DOHH2 (cell line): ENCODE measurements at regions not wholly inside any gene's neighbourhood (a gene's known extent, or its start where the extent isn't known, plus 50 kb on each side); places are given as distances from the start of the nearest gene placed in this dataset.

ENCODE experiments used
- H3F3A ChIP-seq: fragments of 200-600 bp; sonication (generic), shearing (Covaris generic); 2 replicates; pipeline ENCODE4 v1.6.0; 2016; ENCODE audit warnings: antibody characterized with exemption, mild to moderate bottlenecking; ENCODE audit not compliant: control insufficient read depth, insufficient read depth
- H3K27ac ChIP-seq: fragments of 200-600 bp; sonication (generic); 2 replicates; pipeline ENCODE4 v1.5.1; 2014; ENCODE audit warnings: low read depth, mild to moderate bottlenecking, low read length, moderate library complexity
- H3K27me3 ChIP-seq: fragments of 200-600 bp; sonication (generic); 2 replicates; pipeline ENCODE4 v1.6.1; 2014; ENCODE audit warnings: mild to moderate bottlenecking, low read length, mixed read lengths; ENCODE audit not compliant: control insufficient read depth
- H3K36me3 ChIP-seq: fragments of 200-600 bp; sonication (generic); 2 replicates; pipeline ENCODE4 v1.6.1; 2014; ENCODE audit warnings: mild to moderate bottlenecking, low read length, moderate library complexity, mixed read lengths; ENCODE audit not compliant: control insufficient read depth
- H3K4me1 ChIP-seq: fragments of 200-600 bp; sonication (generic); 2 replicates; pipeline ENCODE4 v1.6.1; 2014; ENCODE audit warnings: mild to moderate bottlenecking, low read length, mixed read lengths; ENCODE audit not compliant: control insufficient read depth
- H3K4me2 ChIP-seq: fragments of 200-600 bp; sonication (generic); 2 replicates; pipeline ENCODE4 v1.6.0; 2014; ENCODE audit warnings: mild to moderate bottlenecking, low read length, moderate library complexity
- H3K4me3 ChIP-seq: fragments of 200-600 bp; sonication (generic); 2 replicates; pipeline ENCODE4 v1.5.1; 2014; ENCODE audit warnings: mild to moderate bottlenecking, low read length, mixed read lengths
- H3K79me2 ChIP-seq: fragments of 200-600 bp; sonication (generic); 2 replicates; pipeline ENCODE4 v1.6.1; 2014; ENCODE audit warnings: mild to moderate bottlenecking, low read length, mixed read lengths; ENCODE audit not compliant: control insufficient read depth
- H3K9me2 ChIP-seq: fragments of 200-600 bp; sonication (generic); replicated peaks from 2 replicates; pipeline ENCODE4 v1.6.1; 2014; ENCODE audit warnings: mild to moderate bottlenecking, low read length, mixed read lengths; ENCODE audit not compliant: control insufficient read depth
- H3K9me3 ChIP-seq: fragments of 200-600 bp; sonication (generic); 2 replicates; pipeline ENCODE4 v1.6.1; 2014; ENCODE audit warnings: antibody characterized with exemption, low read length, mixed read lengths; ENCODE audit not compliant: control insufficient read depth, insufficient read depth
- H4K20me1 ChIP-seq: fragments of 200-600 bp; sonication (generic); 2 replicates; pipeline ENCODE4 v1.6.0; 2014; ENCODE audit warnings: low read depth, mild to moderate bottlenecking, antibody characterized with exemption, low read length, moderate library complexity; ENCODE audit not compliant: control insufficient read depth, insufficient read depth
- EZH2phosphoT487 ChIP-seq: fragments of 200-600 bp; sonication (generic); IDR thresholded peaks from 2 replicates; pipeline ENCODE4 v1.6.1; 2017; ENCODE audit warnings: borderline replicate concordance, mild to moderate bottlenecking, antibody characterized with exemption, low read length, moderate library complexity, mixed read lengths
- TF ChIP-seq, protein P1 (sequence below): fragments of 200-600 bp; sonication (generic); IDR thresholded peaks from one replicate; pipeline ENCODE4 v1.5.1; 2014; ENCODE audit warnings: antibody characterized with exemption, mild to moderate bottlenecking, low read depth, low read length; ENCODE audit not compliant: poor library complexity, severe bottlenecking

DNA sequence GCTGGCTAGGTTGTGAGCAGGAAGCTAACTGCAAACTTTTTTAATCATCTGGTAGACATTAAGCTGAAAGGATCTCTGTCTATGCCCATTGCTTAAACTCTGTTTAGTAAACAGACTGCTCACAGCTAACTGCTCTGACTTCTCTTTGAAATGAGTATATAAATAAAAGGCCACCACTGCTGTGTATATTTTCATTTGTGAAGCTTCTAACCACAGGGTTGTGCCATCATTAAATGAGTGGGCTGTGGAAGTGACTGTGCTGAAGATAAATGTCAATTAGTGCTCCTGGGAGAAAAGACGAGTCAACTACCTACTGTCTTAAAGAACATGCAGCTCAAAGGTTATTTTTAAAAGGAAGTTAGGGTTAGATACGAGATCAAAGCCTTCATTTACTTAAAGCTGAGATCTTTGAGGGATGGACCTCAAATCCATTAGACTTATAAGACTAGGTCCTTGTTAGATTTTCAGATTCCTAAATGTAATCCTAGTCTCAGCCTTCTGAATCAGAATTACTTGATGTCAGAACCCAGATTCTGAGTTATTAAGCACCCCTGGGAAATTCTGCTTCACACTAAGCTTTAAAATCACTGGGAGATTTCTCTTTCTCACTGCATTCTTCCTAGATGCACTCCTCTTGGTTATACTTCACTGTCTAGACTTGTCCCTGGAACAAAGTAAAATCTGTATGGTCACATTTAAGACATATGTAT lies 213.1 kb upstream of the FLRT2 start:
- TF ChIP-seq, protein P1, sequence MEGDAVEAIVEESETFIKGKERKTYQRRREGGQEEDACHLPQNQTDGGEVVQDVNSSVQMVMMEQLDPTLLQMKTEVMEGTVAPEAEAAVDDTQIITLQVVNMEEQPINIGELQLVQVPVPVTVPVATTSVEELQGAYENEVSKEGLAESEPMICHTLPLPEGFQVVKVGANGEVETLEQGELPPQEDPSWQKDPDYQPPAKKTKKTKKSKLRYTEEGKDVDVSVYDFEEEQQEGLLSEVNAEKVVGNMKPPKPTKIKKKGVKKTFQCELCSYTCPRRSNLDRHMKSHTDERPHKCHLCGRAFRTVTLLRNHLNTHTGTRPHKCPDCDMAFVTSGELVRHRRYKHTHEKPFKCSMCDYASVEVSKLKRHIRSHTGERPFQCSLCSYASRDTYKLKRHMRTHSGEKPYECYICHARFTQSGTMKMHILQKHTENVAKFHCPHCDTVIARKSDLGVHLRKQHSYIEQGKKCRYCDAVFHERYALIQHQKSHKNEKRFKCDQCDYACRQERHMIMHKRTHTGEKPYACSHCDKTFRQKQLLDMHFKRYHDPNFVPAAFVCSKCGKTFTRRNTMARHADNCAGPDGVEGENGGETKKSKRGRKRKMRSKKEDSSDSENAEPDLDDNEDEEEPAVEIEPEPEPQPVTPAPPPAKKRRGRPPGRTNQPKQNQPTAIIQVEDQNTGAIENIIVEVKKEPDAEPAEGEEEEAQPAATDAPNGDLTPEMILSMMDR: no peak
- no peak for TF ChIP-seq EZH2phosphoT487
- no peak overlapping the region for H3K27ac ChIP-seq
- H3K9me2 ChIP-seq: no peaks in the 10 kb centered on the region; the same call in 1 of the 2 replicates
- no peak overlapping the region for H3K4me3 ChIP-seq
- no peaks in the 10 kb centered on the region for H3K36me3 ChIP-seq
- H4K20me1 ChIP-seq: no peaks in the 10 kb centered on the region
- no peaks in the 10 kb centered on the region for H3K79me2 ChIP-seq
- no peaks in the 10 kb centered on the region for H3K4me1 ChIP-seq
- H3K27me3 ChIP-seq: no peaks in the 10 kb centered on the region
- H3K9me3 ChIP-seq: no peaks in the 10 kb centered on the region
- H3F3A ChIP-seq: no peaks in the 10 kb centered on the region
- no peak overlapping the region for H3K4me2 ChIP-seq

DNA sequence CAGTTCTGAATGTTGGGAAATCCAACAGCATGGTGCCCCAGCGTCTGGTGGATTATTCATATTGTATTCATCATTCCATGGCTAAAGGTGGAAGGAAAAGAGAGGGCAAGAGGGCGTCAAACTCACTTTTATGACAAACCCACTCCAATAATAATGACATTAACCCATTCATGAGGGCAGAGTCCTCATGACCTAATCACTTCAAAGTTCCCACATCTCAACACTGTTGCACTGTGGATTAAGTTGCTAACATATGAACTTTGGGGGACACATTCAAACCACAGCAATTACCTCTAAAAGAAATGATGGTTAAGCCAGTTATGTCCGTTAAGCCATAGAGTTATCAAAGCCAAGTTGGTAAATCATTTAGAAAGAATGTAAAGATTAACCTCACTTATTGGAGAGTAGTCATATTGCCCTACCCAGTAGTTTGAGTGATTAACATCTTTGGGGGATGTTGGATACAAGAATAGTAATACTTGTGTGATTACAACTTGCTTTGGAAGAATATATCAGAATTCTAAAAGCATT lies 212.4 kb upstream of the FLRT2 start:
- Histone ChIP-seq H4K20me1 (no peaks in the 10 kb centered on the region), H3K27me3 (no peaks in the 10 kb centered on the region), H3K79me2 (no peaks in the 10 kb centered on the region), H3K4me1 (no peaks in the 10 kb centered on the region), H3K27ac (no peak overlapping the region), H3K36me3 (no peaks in the 10 kb centered on the region), H3K9me3 (no peaks in the 10 kb centered on the region), H3K9me2 (no peaks in the 10 kb centered on the region; the same call in 1 of the 2 replicates), H3K4me2 (no peak overlapping the region), H3K4me3 (no peak overlapping the region), H3F3A (no peaks in the 10 kb centered on the region)
- TF ChIP-seq EZH2phosphoT487: no peak
- TF ChIP-seq, protein P1: no peak

DNA sequence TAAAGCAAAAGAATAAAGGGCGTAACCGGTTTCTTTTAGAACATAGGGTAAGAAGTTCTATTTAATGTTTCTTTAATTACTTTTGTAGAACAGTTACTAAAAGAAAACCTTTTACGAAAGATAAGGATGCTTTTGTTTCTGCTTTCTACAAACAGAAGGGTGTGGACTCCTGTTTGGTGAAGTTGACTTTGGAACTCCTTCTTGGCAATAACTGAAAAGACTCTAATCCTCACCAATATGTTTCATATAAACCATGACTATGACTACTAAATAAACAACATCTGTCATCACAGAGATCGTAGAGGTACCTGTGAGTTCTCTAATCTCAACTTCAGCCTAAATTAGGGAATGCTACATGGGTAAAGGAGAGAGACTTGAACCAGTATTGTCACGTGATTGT lies 210.8 kb upstream of the FLRT2 start:
- no peak overlapping the region for H3K4me3 ChIP-seq
- H3K4me2 ChIP-seq: no peak overlapping the region
- H3K9me2 ChIP-seq: no peaks in the 10 kb centered on the region; the same call in 1 of the 2 replicates
- H4K20me1 ChIP-seq: no peaks in the 10 kb centered on the region
- no peaks in the 10 kb centered on the region for H3K36me3 ChIP-seq
- no peaks in the 10 kb centered on the region for H3F3A ChIP-seq
- H3K9me3 ChIP-seq: no peaks in the 10 kb centered on the region
- no peaks in the 10 kb centered on the region for H3K79me2 ChIP-seq
- no peaks in the 10 kb centered on the region for H3K27me3 ChIP-seq
- H3K27ac ChIP-seq: no peak overlapping the region
- TF ChIP-seq EZH2phosphoT487: no peak
- TF ChIP-seq, protein P1: no peak
- H3K4me1 ChIP-seq: no peaks in the 10 kb centered on the region
